Tibial nerve (tissue), 4 donors: ENCODE measurements at regions not wholly inside any gene's neighbourhood (a gene's known extent, or its start where the extent isn't known, plus 50 kb on each side); places are given as distances from the start of the nearest gene placed in this dataset.

Source experiments
- DNase-seq, 2 donors: peaks; one replicate each; pipeline ENCODE4 v3.0.0-alpha.2; 2019; ENCODE audit warnings: low spot score in 2 of 2
- H3K27ac ChIP-seq, 4 donors: fragments of 200-600 bp; sonication (generic) in 3 of 4; one replicate each; pipeline ENCODE4 v1.5.1; 2017 to 2019; ENCODE audit warnings: mild to moderate bottlenecking in 1 of 4
- H3K27me3 ChIP-seq, 2 donors: fragments of 200-600 bp; sonication (generic) in 1 of 2; one replicate each; pipeline versions ENCODE4 v1.5.1 to v1.6.0; 2017 to 2019
- H3K36me3 ChIP-seq, 3 donors: fragments of 200-600 bp; sonication (generic); one replicate each; pipeline ENCODE4 v1.5.1; 2018 to 2019
- H3K4me1 ChIP-seq, 4 donors: fragments of 200-600 bp; sonication (generic) in 3 of 4; one replicate each; pipeline ENCODE4 v1.5.1; 2017 to 2019
- H3K4me3 ChIP-seq, 4 donors: fragments of 200-600 bp; sonication (generic) in 3 of 4; one replicate each; pipeline ENCODE4 v1.5.1; 2017 to 2019; ENCODE audit warnings: mild to moderate bottlenecking in 1 of 4, moderate library complexity in 1 of 4
- H3K9me3 ChIP-seq, 4 donors: fragments of 200-600 bp; sonication (generic) in 3 of 4; one replicate each; pipeline ENCODE4 v1.5.1; 2017 to 2019
- CTCF ChIP-seq, 5 experiments: fragments of 200-600 bp in 3 of 5; fragments of 450-650 bp in 2 of 5; sonication (generic) in 3 of 5; IDR thresholded peaks; one replicate each; pipeline ENCODE4 v1.5.1; 2016 to 2019; ENCODE audit warnings: antibody characterized with exemption in 5 of 5, mild to moderate bottlenecking in 3 of 5, moderate library complexity in 2 of 5
- EP300 ChIP-seq, 2 donors: sonication (generic); formaldehyde crosslinking; IDR thresholded peaks; one replicate each; pipeline ENCODE4 v1.6.1; 2017; ENCODE audit warnings: antibody characterized with exemption in 2 of 2, mild to moderate bottlenecking in 1 of 2
- POLR2A ChIP-seq, 2 donors: fragments of 450-650 bp; IDR thresholded peaks; one replicate each; pipeline ENCODE4 v1.6.1; 2017; ENCODE audit warnings: antibody characterized with exemption in 2 of 2, mild to moderate bottlenecking in 2 of 2, moderate library complexity in 2 of 2
- WGBS, 2 donors: methylation state at CpG; one replicate each; pipeline ENCODE4 v1.1.5; 2018; 5-methylcytosine and 5-hydroxymethylcytosine counted together

- no peak for DNase-seq
- Histone ChIP-seq H3K27me3 (no peaks in the 10 kb centered on the region), H3K36me3 (no peaks in the 10 kb centered on the region), H3K4me1 (no peaks in the 10 kb centered on the region), H3K9me3 (no peaks in the 10 kb centered on the region), H3K27ac (no peak overlapping the region), H3K4me3 (no peak overlapping the region)
- WGBS, 2 donors: 82 to 93% methylated on average over 1 of the region's 1 CpG
- TF ChIP-seq EP300 (IDR thresholded peaks at IDR 0.05) (no peak), POLR2A (IDR thresholded peaks at IDR 0.05) (no peak), CTCF (IDR thresholded peaks at IDR 0.05) (no peak)
Measured at GRCh38 chr6:125604257-125604656, 145.2 kb upstream of the HEY2 start.

GRCh38 chr6:125611573-125612344, 137.7 kb upstream of the HEY2 start:
- DNase-seq: no peak
- 12 to 13% methylated on average over 11 of the region's 11 CpGs for WGBS, 2 donors
- Histone ChIP-seq H3K27ac (peak overlapping the region in 2 of 4 donors; percentile 13 to 27), H3K4me1 (peaks cover 0 to 17% (median 3%) of the 10 kb centered on the region in 4 donors), H3K9me3 (no peaks in the 10 kb centered on the region), H3K4me3 (peak overlapping the region in 3 of 4 donors; percentile 7 to 21 (median 8)), H3K36me3 (no peaks in the 10 kb centered on the region), H3K27me3 (no peaks in the 10 kb centered on the region)
- TF ChIP-seq EP300 (IDR thresholded peaks at IDR 0.05) (no peak), POLR2A (IDR thresholded peaks at IDR 0.05) (no peak), CTCF (IDR thresholded peaks at IDR 0.05) (no peak)

- H3K4me3 ChIP-seq: no peak overlapping the region
- no peaks in the 10 kb centered on the region for H3K27me3 ChIP-seq
- H3K4me1 ChIP-seq: peaks cover 0 to 17% (median 3%) of the 10 kb centered on the region in 4 donors
- H3K9me3 ChIP-seq: no peaks in the 10 kb centered on the region
- no peak for DNase-seq
- H3K27ac ChIP-seq: peak overlapping the region in 1 of 4 donors; percentile 27
- 16 to 24% methylated on average over 3 of the region's 3 CpGs for WGBS, 2 donors
- TF ChIP-seq POLR2A (IDR thresholded peaks at IDR 0.05) (no peak), EP300 (IDR thresholded peaks at IDR 0.05) (no peak), CTCF (IDR thresholded peaks at IDR 0.05) (no peak)
- H3K36me3 ChIP-seq: no peaks in the 10 kb centered on the region
Measured at GRCh38 chr6:125612345-125612846, 137.0 kb upstream of the HEY2 start.

- no peak for TF ChIP-seq EP300 (IDR thresholded peaks at IDR 0.05)
- TF ChIP-seq POLR2A (IDR thresholded peaks at IDR 0.05): no peak
- no peak for TF ChIP-seq CTCF (IDR thresholded peaks at IDR 0.05)
- WGBS, 2 donors: 44 to 46% methylated on average over 1 of the region's 1 CpG
- Histone ChIP-seq H3K9me3 (no peaks in the 10 kb centered on the region), H3K36me3 (no peaks in the 10 kb centered on the region), H3K4me1 (no peaks in the 10 kb centered on the region), H3K4me3 (no peak overlapping the region), H3K27me3 (no peaks in the 10 kb centered on the region), H3K27ac (no peak overlapping the region)
- DNase-seq: no peak
Measured at GRCh38 chr6:125618629-125619028, 130.8 kb upstream of the HEY2 start.

- TF ChIP-seq POLR2A (IDR thresholded peaks at IDR 0.05): no peak
- no peak for TF ChIP-seq EP300 (IDR thresholded peaks at IDR 0.05)
- TF ChIP-seq CTCF (IDR thresholded peaks at IDR 0.05): no peak
- Histone ChIP-seq H3K9me3 (no peaks in the 10 kb centered on the region), H3K27me3 (no peaks in the 10 kb centered on the region), H3K4me3 (no peak overlapping the region), H3K36me3 (no peaks in the 10 kb centered on the region), H3K4me1 (no peaks in the 10 kb centered on the region), H3K27ac (no peak overlapping the region)
- no peak for DNase-seq
Measured at GRCh38 chr6:125623085-125623484, 126.3 kb upstream of the HEY2 start.
